ENCODE measurements at regions not wholly inside any gene's neighbourhood (a gene's known extent, or its start where the extent isn't known, plus 50 kb on each side); places are given as distances from the start of the nearest gene placed in this dataset.

GRCh38 chr6:121799574-121799973 is 364.1 kb downstream of the GJA1 start:
- Histone ChIP-seq H2BK15ac (ENCODE audit: low read depth, low read length) (no peak overlapping the region), H4K5ac (ENCODE audit: insufficient read length, low read depth, low read length) (no peak overlapping the region), H2AFZ (ENCODE audit: low read length) (no peak overlapping the region), H3K79me2 (ENCODE audit: insufficient read depth, low read length) (no peaks in the 10 kb centered on the region), H3K79me1 (ENCODE audit: insufficient read depth, low read depth, low read length, poor library complexity, severe bottlenecking) (no peaks in the 10 kb centered on the region), H3K4ac (ENCODE audit: low read depth, low read length) (no peak overlapping the region), H3K9ac (ENCODE audit: extremely low read depth, insufficient read length, low read length) (no peak overlapping the region), H3K27ac (ENCODE audit: insufficient read length, low read depth, low read length) (no peak overlapping the region), H3K23ac (ENCODE audit: insufficient read length, low read depth, low read length) (no peak overlapping the region), H3T11ph (ENCODE audit: low read length) (no peak overlapping the region), H3K23me2 (ENCODE audit: insufficient read length, low read depth, low read length, poor library complexity, severe bottlenecking) (no peaks in the 10 kb centered on the region), H3K9me3 (ENCODE audit: control insufficient read depth, low read depth, low read length) (peaks cover 10% of the 10 kb centered on the region), H3K18ac (ENCODE audit: insufficient read length, low read depth, low read length) (no peak overlapping the region), H2BK5ac (ENCODE audit: insufficient read length, low read length) (no peak overlapping the region), H2AK5ac (ENCODE audit: insufficient read length, low read length) (no peak overlapping the region), H3K4me1 (ENCODE audit: insufficient read depth, low read length) (no peaks in the 10 kb centered on the region), H4K91ac (ENCODE audit: insufficient read length, low read depth, low read length) (no peak overlapping the region), H3K56ac (ENCODE audit: insufficient read length, low read depth, low read length) (no peak overlapping the region), H2BK20ac (ENCODE audit: low read depth, low read length, poor library complexity, severe bottlenecking) (no peak overlapping the region), H3K14ac (ENCODE audit: insufficient read depth, low read length) (no peak overlapping the region), H4K20me1 (ENCODE audit: control insufficient read depth, insufficient read depth, insufficient read length) (no peaks in the 10 kb centered on the region), H3K27me3 (ENCODE audit: insufficient read depth, low read length) (no peaks in the 10 kb centered on the region), H3K4me2 (ENCODE audit: insufficient read depth, insufficient read length, low read length) (no peak overlapping the region), H2BK120ac (ENCODE audit: low read depth, low read length, poor library complexity, severe bottlenecking) (no peak overlapping the region), H2BK12ac (ENCODE audit: insufficient read length, low read depth, low read length) (no peak overlapping the region), H4K8ac (replicated peaks; ENCODE audit: insufficient read length, low read depth, low read length) (no peak overlapping the region)
- Mint-ChIP-seq H3K36me3 (ENCODE audit: insufficient read depth in 1 of 3, low read depth in 3 of 3) (peaks cover 14 to 41% (median 31%) of the 10 kb centered on the region in 3 experiments; a peak in 6 of 7 replicates), H3K27ac (no peak overlapping the region), H3K27me3 (ENCODE audit: low read depth) (no peaks in the 10 kb centered on the region), H3K9me3 (peaks cover 25 to 29% of the 10 kb centered on the region in 2 experiments), H3K4me1 (no peaks in the 10 kb centered on the region), H3K4me3 (no peak overlapping the region)
- DNase-seq, result no peak
- TF ChIP-seq CTCF (conservative IDR thresholded peaks at IDR 0.05), result no peak

Measured in H9 (cell line).